Naive thymus-derived CD4-positive, alpha-beta T cell (primary cell): ENCODE measurements at regions not wholly inside any gene's neighbourhood (a gene's known extent, or its start where the extent isn't known, plus 50 kb on each side); places are given as distances from the start of the nearest gene placed in this dataset.

Source experiments
- ATAC-seq: fragments of 150-1000 bp; cut with Tn5 transposase; 2 replicates; pipeline ENCODE4 v1.10.0; 2021; ENCODE audit warnings: mild to moderate bottlenecking, moderate library complexity
- CTCF ChIA-PET: fragments of 350-600 bp; sonication (Branson Sonifier 250); formaldehyde crosslinking; loops from one replicate; lab custom pipeline; 2021; ENCODE audit warnings: antibody characterized with exemption; lab: Charles Lee
- POLR2A ChIA-PET: fragments of 350-600 bp; sonication (Branson Sonifier 250); formaldehyde crosslinking; loops from one replicate; lab custom pipeline; 2021; ENCODE audit warnings: antibody characterized with exemption, inconsistent platforms; lab: Charles Lee
- DNase-seq, 9 donors: peaks; one replicate each; pipeline versions ENCODE4 v3.0.0 to v3.0.0-alpha.2; 2020 to 2022; ENCODE audit warnings: mixed read lengths in 1 of 9
- H3K27ac ChIP-seq: one replicate; pipeline ENCODE4 v1.7.0; 2013; ENCODE audit warnings: mild to moderate bottlenecking, low read depth, low read length, moderate library complexity
- H3K27me3 ChIP-seq, 2 donors: one replicate each; pipeline ENCODE4 v1.7.0; 2013; ENCODE audit warnings: low read length in 2 of 2, mild to moderate bottlenecking in 2 of 2, moderate library complexity in 2 of 2; ENCODE audit not compliant: control insufficient read depth in 2 of 2, insufficient read depth in 2 of 2
- H3K36me3 ChIP-seq, 3 experiments: 1 replicate in 2 of 3; 2 replicates in 1 of 3; pipeline ENCODE4 v1.7.0; 2013; ENCODE audit warnings: low read length in 3 of 3, mild to moderate bottlenecking in 3 of 3, moderate library complexity in 1 of 3; ENCODE audit not compliant: insufficient read depth in 3 of 3, control insufficient read depth in 2 of 3
- H3K4me1 ChIP-seq, 2 donors: one replicate each; pipeline ENCODE4 v1.7.0; 2013; ENCODE audit warnings: low read length in 2 of 2, mild to moderate bottlenecking in 2 of 2, moderate library complexity in 1 of 2; ENCODE audit not compliant: control insufficient read depth in 2 of 2, insufficient read depth in 2 of 2
- H3K4me3 ChIP-seq: 2 replicates; pipeline ENCODE4 v1.7.0; 2013; ENCODE audit warnings: mild to moderate bottlenecking, low read length
- H3K9me3 ChIP-seq, 3 experiments: 1 replicate in 2 of 3; 2 replicates in 1 of 3; pipeline ENCODE4 v1.7.0; 2013; ENCODE audit warnings: low read length in 3 of 3; ENCODE audit not compliant: control insufficient read depth in 2 of 3
- H3K27ac Mint-ChIP-seq, 9 donors: one replicate each; pipeline ENCODE4 v1.8.0; 2020 to 2022; ENCODE audit warnings: mixed read lengths in 9 of 9, mild to moderate bottlenecking in 8 of 9, moderate library complexity in 5 of 9, inconsistent platforms in 2 of 9
- H3K27me3 Mint-ChIP-seq, 5 donors: one replicate each; pipeline ENCODE4 v1.8.0; 2021 to 2022; ENCODE audit warnings: mixed read lengths in 5 of 5, mild to moderate bottlenecking in 1 of 5
- H3K36me3 Mint-ChIP-seq, 5 donors: one replicate each; pipeline ENCODE4 v1.8.0; 2020 to 2022; ENCODE audit warnings: mixed read lengths in 5 of 5, mild to moderate bottlenecking in 3 of 5, inconsistent platforms in 1 of 5
- H3K4me1 Mint-ChIP-seq, 7 donors: one replicate each; pipeline ENCODE4 v1.8.0; 2020 to 2022; ENCODE audit warnings: mixed read lengths in 7 of 7, mild to moderate bottlenecking in 3 of 7, inconsistent platforms in 1 of 7
- H3K4me3 Mint-ChIP-seq, 10 donors: one replicate each; pipeline ENCODE4 v1.8.0; 2020 to 2022; ENCODE audit warnings: mild to moderate bottlenecking in 10 of 10, mixed read lengths in 10 of 10, moderate library complexity in 6 of 10, inconsistent platforms in 2 of 10
- H3K9me3 Mint-ChIP-seq, 11 donors: one replicate each; pipeline ENCODE4 v1.8.0; 2020 to 2022; ENCODE audit warnings: mixed read lengths in 11 of 11, mild to moderate bottlenecking in 4 of 11, inconsistent platforms in 1 of 11, moderate library complexity in 1 of 11
- intact Hi-C, 2 donors: fragments of 100-400 bp; cut with micrococcal nuclease; formaldehyde crosslinking; loops; one replicate each; pipeline ENCODE4 v1.15.1; 2023

DNA sequence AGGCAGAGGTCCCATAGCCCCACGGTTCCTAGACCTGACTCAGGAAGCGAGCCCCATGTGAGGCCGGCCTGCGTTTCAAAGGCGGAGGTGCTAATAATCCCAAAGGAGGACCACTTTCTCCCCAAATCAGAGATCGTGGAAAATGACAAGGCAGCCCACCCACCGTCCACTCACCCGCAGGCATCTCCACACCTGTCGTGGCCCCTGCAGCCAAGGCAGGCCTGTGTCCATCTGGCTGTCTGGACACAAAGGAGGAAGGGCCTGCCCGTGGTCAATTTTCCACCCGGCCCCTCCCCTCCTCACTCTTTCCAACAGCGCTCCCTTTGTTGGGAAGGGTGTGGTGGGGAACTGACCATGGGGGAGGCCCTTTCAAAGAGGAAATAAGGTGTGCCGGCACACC, 125.3 kb upstream of the TMEM132D start:
- H3K27ac Mint-ChIP-seq, result no peak overlapping the region
- no peak for ATAC-seq
- H3K27me3 ChIP-seq, result no peaks in the 10 kb centered on the region

DNA sequence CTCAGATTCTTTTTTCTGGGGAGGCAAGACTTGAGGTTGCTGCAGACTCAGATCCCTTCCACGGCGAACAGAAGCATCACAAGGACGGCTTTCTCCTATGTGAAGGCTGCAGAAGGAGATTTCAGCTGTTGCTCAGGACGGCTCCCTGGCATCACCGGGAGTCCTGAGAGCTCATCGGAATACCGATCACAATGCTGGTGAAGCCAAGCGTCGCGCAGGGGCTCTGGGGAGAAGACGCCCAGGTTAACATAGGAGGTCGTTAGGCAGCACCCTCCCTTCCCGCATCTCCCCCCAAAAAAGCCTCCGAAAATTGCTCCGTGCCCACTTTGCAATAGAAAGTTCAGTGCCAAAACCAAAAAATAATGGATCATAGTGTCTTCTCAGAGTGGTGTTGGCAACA, 127.2 kb upstream of the TMEM132D start:
- Mint-ChIP-seq H3K36me3 (no peaks in the 10 kb centered on the region), H3K27me3 (peaks cover 0 to 50% (median 41%) of the 10 kb centered on the region in 5 donors)

More for the DNA sequence above, 125.3 kb upstream of the TMEM132D start:
- no peak overlapping the region for H3K4me3 ChIP-seq
- H3K36me3 ChIP-seq, result no peaks in the 10 kb centered on the region
- no peaks in the 10 kb centered on the region for H3K4me1 ChIP-seq
- Mint-ChIP-seq H3K4me3 (no peak overlapping the region), H3K4me1 (no peaks in the 10 kb centered on the region), H3K27me3 (peaks cover 0 to 47% (median 37%) of the 10 kb centered on the region in 5 donors), H3K9me3 (peaks cover 0 to 2% (median 0%) of the 10 kb centered on the region in 11 donors), H3K36me3 (no peaks in the 10 kb centered on the region)
- POLR2A ChIA-PET, result no interaction called here
- DNase-seq, result no peak
- CTCF ChIA-PET, result no interaction called here
- H3K27ac ChIP-seq, result no peak overlapping the region
- intact Hi-C loops, result no loop called here
- no peaks in the 10 kb centered on the region for H3K9me3 ChIP-seq

DNA sequence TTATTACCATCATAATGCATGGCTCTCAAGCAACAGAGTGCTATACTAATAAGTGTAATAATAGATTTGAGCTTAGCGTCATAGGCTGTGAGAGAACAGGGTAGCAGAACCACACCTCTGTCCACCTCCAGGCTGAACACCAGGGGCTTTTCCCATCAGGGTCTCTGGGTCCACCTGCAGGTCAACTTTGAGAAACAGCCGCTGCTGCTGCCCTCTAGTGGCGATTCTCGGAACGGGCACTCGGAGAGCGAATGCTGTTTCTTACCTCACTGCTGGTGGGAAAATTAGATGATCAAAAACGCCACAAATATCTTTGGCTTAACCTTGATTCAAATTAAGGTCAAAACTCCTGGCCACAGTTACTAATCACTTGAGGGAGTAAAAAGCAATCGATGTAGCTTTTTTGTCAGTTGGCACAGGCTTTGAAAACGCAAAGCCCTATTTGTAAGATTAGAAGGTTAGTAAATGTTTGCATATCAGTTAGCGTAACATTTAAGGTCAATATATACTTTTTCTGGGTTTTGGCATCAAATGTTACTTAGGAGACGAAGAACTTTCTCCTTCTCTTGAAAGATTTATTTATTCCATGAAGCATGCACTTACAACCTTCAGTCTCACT, 127.9 kb upstream of the TMEM132D start:
- no peaks in the 10 kb centered on the region for H3K4me1 ChIP-seq
- H3K9me3 ChIP-seq, result no peaks in the 10 kb centered on the region
- Mint-ChIP-seq H3K9me3 (peaks cover 0 to 2% (median 0%) of the 10 kb centered on the region in 11 donors), H3K4me3 (no peak overlapping the region), H3K27ac (no peak overlapping the region), H3K27me3 (peaks cover 0 to 50% (median 42%) of the 10 kb centered on the region in 5 donors), H3K36me3 (no peaks in the 10 kb centered on the region), H3K4me1 (no peaks in the 10 kb centered on the region)
- POLR2A ChIA-PET, result no interaction called here
- peak; percentile 45 for ATAC-seq
- H3K36me3 ChIP-seq, result no peaks in the 10 kb centered on the region
- no peak overlapping the region for H3K4me3 ChIP-seq
- no peak overlapping the region for H3K27ac ChIP-seq
- CTCF ChIA-PET, result interaction anchor here (1.1 to 1.3 kb wide), 2 partner anchors 14 to 284 kb away, joined by 3 read pairs; no protein-coding TSS in a partner anchor
- DNase-seq, result peak; percentile 10 to 69 (median 36)
- intact Hi-C loops, result no loop called here
- no peaks in the 10 kb centered on the region for H3K27me3 ChIP-seq

More for the DNA sequence above, 127.2 kb upstream of the TMEM132D start:
- ChIA-PET CTCF (no interaction called here), POLR2A (no interaction called here)
- Mint-ChIP-seq H3K27ac (no peak overlapping the region), H3K4me3 (no peak overlapping the region), H3K4me1 (no peaks in the 10 kb centered on the region), H3K9me3 (peaks cover 0 to 2% (median 0%) of the 10 kb centered on the region in 11 donors)
- DNase-seq (no peak), ATAC-seq (no peak)
- Histone ChIP-seq H3K27me3 (no peaks in the 10 kb centered on the region), H3K36me3 (no peaks in the 10 kb centered on the region), H3K27ac (no peak overlapping the region), H3K4me3 (no peak overlapping the region), H3K9me3 (no peaks in the 10 kb centered on the region), H3K4me1 (no peaks in the 10 kb centered on the region)
- intact Hi-C loops, result no loop called here

DNA sequence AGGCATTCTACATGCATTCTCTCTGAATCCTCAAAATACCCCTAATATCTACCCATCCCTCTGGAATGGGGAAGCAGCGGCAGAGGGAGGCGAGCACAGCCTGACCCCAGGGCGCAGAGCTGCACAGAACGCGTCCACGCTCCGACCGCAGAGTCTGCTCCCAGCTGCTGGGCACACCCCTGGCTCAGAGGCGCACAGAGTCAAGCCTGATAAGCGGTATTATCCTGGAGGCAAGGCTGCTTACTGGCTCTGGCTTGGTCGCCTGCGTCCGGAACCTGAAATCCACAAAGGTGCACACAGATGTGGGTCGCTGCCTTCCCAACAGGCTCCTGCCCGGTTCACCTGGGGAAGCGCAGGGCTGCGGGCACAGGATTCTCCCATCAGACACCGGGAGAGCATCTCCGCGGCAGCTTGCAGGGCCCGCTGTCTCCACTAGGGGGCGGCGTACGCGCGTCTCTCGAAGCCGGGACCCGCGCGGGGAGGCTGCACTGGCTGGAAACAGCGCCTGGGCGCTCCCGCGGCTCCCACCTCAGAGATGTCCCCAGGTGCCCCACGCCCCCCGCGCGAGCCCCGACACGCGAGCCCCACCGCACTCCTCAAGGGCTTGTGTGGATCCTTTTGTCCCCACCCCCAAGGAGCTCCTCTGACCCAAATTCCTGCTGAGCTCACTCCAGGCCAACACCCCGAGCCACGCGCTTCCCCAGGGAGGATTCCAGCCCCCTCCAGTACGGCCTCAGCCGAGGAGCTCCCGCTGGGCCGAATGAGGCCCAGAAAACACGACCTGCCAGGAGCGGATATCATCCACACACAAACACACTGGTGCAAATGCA, 120.1 kb upstream of the FZD10 start:
- no peak overlapping the region for H3K4me3 Mint-ChIP-seq
- DNase-seq (peak; percentile 7 to 58 (median 39)), ATAC-seq (peak; percentile 48)
- H3K36me3 ChIP-seq, result no peaks in the 10 kb centered on the region
- ChIA-PET CTCF (interaction anchor here (0.9 kb wide), 2 partner anchors 15 to 292 kb away, joined by 3 read pairs; no protein-coding TSS in a partner anchor), POLR2A (no interaction called here)
- peaks cover 25 to 76% (median 63%) of the 10 kb centered on the region in 5 donors for H3K27me3 Mint-ChIP-seq
- H3K9me3 Mint-ChIP-seq, result peaks cover 0 to 9% (median 0%) of the 10 kb centered on the region in 11 donors
- peaks cover 0 to 11% of the 10 kb centered on the region in 2 donors for H3K27me3 ChIP-seq
- no peak overlapping the region for H3K27ac Mint-ChIP-seq
- H3K4me1 Mint-ChIP-seq, result peaks cover 0 to 7% (median 0%) of the 10 kb centered on the region in 7 donors
- H3K9me3 ChIP-seq, result no peaks in the 10 kb centered on the region
- no peaks in the 10 kb centered on the region for H3K4me1 ChIP-seq
- intact Hi-C loops, result loop anchor here in 1 of 2 donors (1.0 kb wide), 1 partner anchor 293 kb away; no protein-coding TSS in a partner anchor
- H3K36me3 Mint-ChIP-seq, result no peaks in the 10 kb centered on the region
- no peak overlapping the region for H3K27ac ChIP-seq
- no peak overlapping the region for H3K4me3 ChIP-seq

DNA sequence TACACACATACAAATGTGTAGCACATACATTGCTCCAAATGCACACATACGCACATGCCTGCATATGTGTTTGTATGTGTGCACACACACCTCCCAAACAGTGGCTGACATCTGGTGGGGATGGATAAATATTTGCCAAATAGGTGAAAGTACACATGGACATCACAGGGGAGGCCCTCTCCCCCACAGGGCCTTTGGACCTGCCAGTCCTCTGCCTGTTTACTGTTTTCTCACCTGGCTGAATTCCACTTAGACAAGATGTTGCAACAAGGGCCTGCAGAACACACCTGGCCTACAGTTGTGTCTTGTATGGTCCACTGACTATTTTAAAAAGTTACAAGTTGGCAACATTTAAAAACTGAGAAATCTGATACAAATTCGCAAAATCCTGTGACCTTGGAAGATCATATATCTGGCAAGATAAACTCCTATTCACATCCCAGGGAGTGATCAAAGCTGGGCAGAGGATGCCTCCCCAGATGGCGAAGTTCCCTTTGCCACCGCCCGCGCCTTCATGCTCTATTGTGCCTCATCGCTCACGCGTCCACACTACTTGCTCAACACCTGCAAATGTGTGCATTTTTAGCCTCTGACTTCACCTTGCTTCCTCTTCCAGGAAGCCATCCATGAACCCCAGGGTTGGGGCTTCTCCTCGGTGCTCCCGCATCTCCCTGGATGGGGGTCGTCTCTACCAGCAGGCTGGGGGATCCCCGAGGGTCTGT, 118.4 kb upstream of the FZD10 start:
- Mint-ChIP-seq H3K27me3 (peaks cover 26 to 70% (median 51%) of the 10 kb centered on the region in 5 donors), H3K4me1 (peaks cover 0 to 10% (median 4%) of the 10 kb centered on the region in 7 donors), H3K9me3 (peaks cover 0 to 9% (median 0%) of the 10 kb centered on the region in 11 donors), H3K4me3 (no peak overlapping the region), H3K27ac (no peak overlapping the region), H3K36me3 (no peaks in the 10 kb centered on the region)
- no peak for DNase-seq
- Histone ChIP-seq H3K4me1 (peaks cover 0 to 4% of the 10 kb centered on the region in 2 donors), H3K36me3 (no peaks in the 10 kb centered on the region), H3K27me3 (peaks cover 0 to 11% of the 10 kb centered on the region in 2 donors), H3K9me3 (no peaks in the 10 kb centered on the region), H3K27ac (no peak overlapping the region), H3K4me3 (no peak overlapping the region)
- ChIA-PET POLR2A (no interaction called here), CTCF (interaction anchor here (1.0 kb wide), 1 partner anchor 293 kb away, joined by 3 read pairs; no protein-coding TSS in a partner anchor)
- ATAC-seq, result no peak
- intact Hi-C loops, result no loop called here

DNA sequence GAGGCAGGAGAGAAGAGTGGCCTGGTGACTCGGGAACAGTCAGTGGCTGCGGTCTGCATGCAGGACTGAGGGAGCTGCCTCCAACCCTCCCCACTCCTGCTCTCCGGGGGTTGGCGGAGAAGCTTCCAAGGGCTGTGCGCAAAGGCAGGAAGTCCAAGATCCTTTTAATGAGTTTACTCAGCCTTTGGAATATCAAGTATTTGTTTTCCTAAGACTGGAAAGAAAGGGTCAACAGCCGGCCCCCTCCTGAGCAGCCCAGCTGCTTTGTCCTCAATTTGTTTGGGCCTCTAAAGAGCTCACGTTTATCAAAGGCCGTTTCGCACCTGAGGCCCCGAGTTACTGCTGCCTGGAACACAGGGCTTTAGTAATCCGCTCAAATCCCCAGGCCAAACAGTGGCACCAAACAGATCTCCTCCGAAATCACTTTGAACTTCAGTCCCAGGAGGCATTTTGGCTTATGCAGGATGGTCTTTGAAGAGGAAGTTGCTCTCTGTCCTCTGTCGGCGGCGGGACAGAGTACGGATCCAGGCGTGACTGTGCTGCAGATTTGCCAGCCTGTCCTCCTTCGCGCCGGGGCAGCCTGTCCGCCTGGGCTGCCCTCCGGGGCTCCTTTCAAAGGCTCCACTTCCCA, 117.2 kb upstream of the FZD10 start:
- CTCF ChIA-PET, result interaction anchor here (1.0 to 1.6 kb wide), 4 partner anchors 13 to 292 kb away, joined by 3 to 6 read pairs (median 4); no protein-coding TSS in a partner anchor

More for the DNA sequence above, 117.2 kb upstream of the FZD10 start:
- peaks cover 0 to 10% (median 4%) of the 10 kb centered on the region in 7 donors for H3K4me1 Mint-ChIP-seq
- no peak overlapping the region for H3K4me3 ChIP-seq
- no peak overlapping the region for H3K4me3 Mint-ChIP-seq
- H3K27ac ChIP-seq, result no peak overlapping the region
- DNase-seq, result no peak
- no peak for ATAC-seq
- H3K27ac Mint-ChIP-seq, result no peak overlapping the region
- peaks cover 0 to 4% of the 10 kb centered on the region in 2 donors for H3K4me1 ChIP-seq
- peaks cover 0 to 7% of the 10 kb centered on the region in 2 donors for H3K27me3 ChIP-seq
- H3K9me3 Mint-ChIP-seq, result peaks cover 0 to 9% (median 0%) of the 10 kb centered on the region in 11 donors
- no peaks in the 10 kb centered on the region for H3K36me3 Mint-ChIP-seq
- POLR2A ChIA-PET, result no interaction called here
- no peaks in the 10 kb centered on the region for H3K9me3 ChIP-seq
- peaks cover 26 to 64% (median 43%) of the 10 kb centered on the region in 5 donors for H3K27me3 Mint-ChIP-seq
- intact Hi-C loops, result no loop called here
- H3K36me3 ChIP-seq, result no peaks in the 10 kb centered on the region
